ENCODE measurements at regions not wholly inside any gene's neighbourhood (a gene's known extent, or its start where the extent isn't known, plus 50 kb on each side); places are given as distances from the start of the nearest gene placed in this dataset.

- Histone ChIP-seq H3K27ac (ENCODE audit: low read depth in 1 of 2, low read length in 2 of 2) (no peak overlapping the region), H3K9me3 (replicated peaks in 1 of 2; ENCODE audit: control insufficient read depth in 1 of 2, insufficient read depth in 1 of 2, low read length in 2 of 2) (no peaks in the 10 kb centered on the region), H3K9ac (ENCODE audit: insufficient read depth, low read length, poor library complexity, severe bottlenecking) (no peak overlapping the region), H3K27me3 (ENCODE audit: control insufficient read depth in 2 of 2, insufficient read depth in 2 of 2, low read length in 2 of 2) (peaks cover 0 to 4% of the 10 kb centered on the region in 2 donors), H3K4me2 (replicated peaks; ENCODE audit: extremely low read depth, low read length, poor library complexity, severe bottlenecking) (no peak overlapping the region), H3K4me1 (ENCODE audit: control insufficient read depth in 1 of 2, insufficient read depth in 2 of 2, low read length in 2 of 2) (peaks cover 0 to 2% of the 10 kb centered on the region in 2 donors), H3K36me3 (replicated peaks in 1 of 2; ENCODE audit: control insufficient read depth in 1 of 2, insufficient read depth in 2 of 2, low read length in 2 of 2) (no peaks in the 10 kb centered on the region), H4K20me1 (ENCODE audit: insufficient read depth, low read length) (no peaks in the 10 kb centered on the region), H2AFZ (ENCODE audit: insufficient read depth, low read depth, low read length, poor library complexity, severe bottlenecking) (no peak overlapping the region), H3K4me3 (replicated peaks in 1 of 3; ENCODE audit: low read depth in 2 of 3, low read length in 3 of 3) (no peak overlapping the region), H3K79me2 (ENCODE audit: insufficient read depth, low read length) (no peaks in the 10 kb centered on the region)
- no peak for DNase-seq
- Mint-ChIP-seq H3K27ac (no peak overlapping the region), H3K9me3 (peaks cover 0 to 3% (median 0%) of the 10 kb centered on the region in 7 donors), H3K36me3 (no peaks in the 10 kb centered on the region), H3K4me1 (peaks cover 2% of the 10 kb centered on the region), H3K4me3 (no peak overlapping the region), H3K27me3 (ENCODE audit: low read depth in 3 of 3) (peaks cover 2 to 7% (median 7%) of the 10 kb centered on the region in 3 donors)
- intact Hi-C loops (cut with micrococcal nuclease), result no loop called here
- WGBS (ENCODE audit: insufficient coverage), result 75% methylated on average over 12 of the region's 15 CpGs
- TF ChIP-seq CTCF (IDR thresholded peaks at IDR 0.05), result no peak
These were observed 196.3 kb downstream of the IRF8 start for GRCh38 chr16:86095131-86095752.

GRCh38 chr16:86095906-86096485 lies 197.0 kb downstream of the IRF8 start:
- 92% methylated on average over 6 of the region's 6 CpGs for WGBS (ENCODE audit: insufficient coverage)
- no peak overlapping the region for H3K4me3 ChIP-seq (replicated peaks in 1 of 3; ENCODE audit: low read depth in 2 of 3, low read length in 3 of 3)
- no peak overlapping the region for H3K9ac ChIP-seq (ENCODE audit: insufficient read depth, low read length, poor library complexity, severe bottlenecking)
- peaks cover 0 to 4% of the 10 kb centered on the region in 2 donors for H3K27me3 ChIP-seq (ENCODE audit: control insufficient read depth in 2 of 2, insufficient read depth in 2 of 2, low read length in 2 of 2)
- no peak overlapping the region for H3K27ac ChIP-seq (ENCODE audit: low read depth in 1 of 2, low read length in 2 of 2)
- no peaks in the 10 kb centered on the region for H3K4me1 Mint-ChIP-seq
- DNase-seq, result no peak
- peaks cover 1 to 9% (median 2%) of the 10 kb centered on the region in 3 donors for H3K27me3 Mint-ChIP-seq (ENCODE audit: low read depth in 3 of 3)
- TF ChIP-seq CTCF (IDR thresholded peaks at IDR 0.05), result no peak
- H3K9me3 Mint-ChIP-seq, result peaks cover 0 to 3% (median 0%) of the 10 kb centered on the region in 7 donors
- no peaks in the 10 kb centered on the region for H3K79me2 ChIP-seq (ENCODE audit: insufficient read depth, low read length)
- H4K20me1 ChIP-seq (ENCODE audit: insufficient read depth, low read length), result no peaks in the 10 kb centered on the region
- H3K4me3 Mint-ChIP-seq, result no peak overlapping the region
- no peak overlapping the region for H3K27ac Mint-ChIP-seq
- no peak overlapping the region for H2AFZ ChIP-seq (ENCODE audit: insufficient read depth, low read depth, low read length, poor library complexity, severe bottlenecking)
- H3K36me3 ChIP-seq (replicated peaks in 1 of 2; ENCODE audit: control insufficient read depth in 1 of 2, insufficient read depth in 2 of 2, low read length in 2 of 2), result no peaks in the 10 kb centered on the region
- H3K9me3 ChIP-seq (replicated peaks in 1 of 2; ENCODE audit: control insufficient read depth in 1 of 2, insufficient read depth in 1 of 2, low read length in 2 of 2), result no peaks in the 10 kb centered on the region
- no peaks in the 10 kb centered on the region for H3K4me1 ChIP-seq (ENCODE audit: control insufficient read depth in 1 of 2, insufficient read depth in 2 of 2, low read length in 2 of 2)
- no peaks in the 10 kb centered on the region for H3K36me3 Mint-ChIP-seq
- no peak overlapping the region for H3K4me2 ChIP-seq (replicated peaks; ENCODE audit: extremely low read depth, low read length, poor library complexity, severe bottlenecking)
- intact Hi-C loops (cut with micrococcal nuclease), result no loop called here
